ENCODE measurements at regions not wholly inside any gene's neighbourhood (a gene's known extent, or its start where the extent isn't known, plus 50 kb on each side); places are given as distances from the start of the nearest gene placed in this dataset.

- Histone ChIP-seq H2BK12ac (ENCODE audit: low read depth, low read length) (no peak overlapping the region), H4K20me1 (replicated peaks in 1 of 2; ENCODE audit: control insufficient read depth in 1 of 2, insufficient read depth in 2 of 2, low read length in 2 of 2) (no peaks in the 10 kb centered on the region), H2BK15ac (ENCODE audit: low read length) (no peak overlapping the region), H3K4ac (replicated peaks; ENCODE audit: insufficient read length, low read depth, low read length) (no peak overlapping the region), H2AFZ (ENCODE audit: low read length) (no peak overlapping the region), H3K36me3 (ENCODE audit: control insufficient read depth in 2 of 4, insufficient read depth in 4 of 4, low read length in 3 of 4) (no peaks in the 10 kb centered on the region), H2BK120ac (replicated peaks; ENCODE audit: low read depth, low read length) (no peak overlapping the region), H3K9me3 (ENCODE audit: insufficient read depth in 2 of 2, low read depth in 1 of 2, low read length in 1 of 2) (no peaks in the 10 kb centered on the region), H3K4me2 (ENCODE audit: insufficient read depth in 1 of 2, low read depth in 2 of 2, low read length in 2 of 2) (no peak overlapping the region), H2BK20ac (ENCODE audit: low read length) (no peak overlapping the region), H2BK5ac (ENCODE audit: low read depth, low read length) (no peak overlapping the region), H3K4me1 (replicated peaks in 1 of 4; ENCODE audit: control insufficient read depth in 3 of 4, insufficient read depth in 4 of 4, low read length in 3 of 4) (no peaks in the 10 kb centered on the region), H3K23ac (ENCODE audit: insufficient read length) (no peak overlapping the region), H3K14ac (ENCODE audit: insufficient read length) (no peak overlapping the region), H3K27me3 (replicated peaks in 1 of 4; ENCODE audit: control insufficient read depth in 3 of 4, extremely low read depth in 1 of 4, insufficient read depth in 3 of 4, low read length in 3 of 4) (no peaks in the 10 kb centered on the region), H4K91ac (replicated peaks; ENCODE audit: insufficient read length, low read length) (no peak overlapping the region), H4K5ac (ENCODE audit: insufficient read length, low read depth, low read length) (no peak overlapping the region), H3K79me2 (ENCODE audit: control insufficient read depth in 1 of 2, insufficient read depth in 2 of 2, low read length in 2 of 2) (no peaks in the 10 kb centered on the region), H3K4me3 (ENCODE audit: extremely low read depth in 1 of 4, insufficient read depth in 2 of 4, low read depth in 3 of 4, low read length in 4 of 4) (no peak overlapping the region), H3K56ac (replicated peaks; ENCODE audit: insufficient read length, low read depth, low read length) (no peak overlapping the region), H4K8ac (ENCODE audit: extremely low read depth, insufficient read depth, low read length) (no peak overlapping the region), H3K23me2 (ENCODE audit: low read depth, low read length) (no peaks in the 10 kb centered on the region), H3K27ac (ENCODE audit: low read depth, low read length) (no peak overlapping the region), H3K79me1 (ENCODE audit: low read depth, low read length) (no peaks in the 10 kb centered on the region), H2AK5ac (ENCODE audit: low read depth, low read length) (no peak overlapping the region), H3K18ac (ENCODE audit: extremely low read depth, low read length) (no peak overlapping the region), H3K9ac (replicated peaks in 1 of 4; ENCODE audit: extremely low read depth in 1 of 4, low read depth in 3 of 4, low read length in 3 of 4) (no peak overlapping the region)
- ChIA-PET CTCF (ENCODE audit: partially characterized antibody) (interaction anchor here (2.1 kb wide), 1 partner anchor 17 kb away, joined by 4 read pairs; no protein-coding TSS in a partner anchor), POLR2A (ENCODE audit: partially characterized antibody) (no interaction called here)
- FAIRE-seq (no peak), DNase-seq (ENCODE audit: low read depth in 1 of 2, low spot score in 2 of 2) (no peak)
- WGBS, 2 experiments (ENCODE audit: extremely low coverage in 1 of 2, insufficient coverage in 1 of 2, insufficient read length in 1 of 2, insufficient replicate concordance in 2 of 2, low coverage in 1 of 2, low lambda C conversion rate in 2 of 2, missing lambda C conversion rate in 1 of 2), result 91% methylated on average over 2 of the region's 2 CpGs; no CpG with 5 or more reads in 1 of the 2 experiments
- TF ChIP-seq JUND (IDR thresholded peaks at IDR 0.05; ENCODE audit: low read length) (no peak), E2F6 (IDR thresholded peaks at IDR 0.05) (no peak), HDAC6 (IDR thresholded peaks at IDR 0.05; ENCODE audit: low read depth, low read length) (no peak), EGR1 (IDR thresholded peaks at IDR 0.05; ENCODE audit: borderline replicate concordance, low read depth, low read length) (no peak), RBBP5 (IDR thresholded peaks at IDR 0.05; ENCODE audit: borderline replicate concordance, low read depth, low read length) (no peak), SRF (IDR thresholded peaks at IDR 0.05; ENCODE audit: low read depth, low read length) (no peak), CTCF (IDR thresholded peaks at IDR 0.05; ENCODE audit: control extremely low read depth in 1 of 3, insufficient read depth in 1 of 3, low read depth in 1 of 3, low read length in 3 of 3) (no peak), ATF2 (IDR thresholded peaks at IDR 0.05; ENCODE audit: low read length) (no peak)
Observed at GRCh38 chr5:96189028-96189826, 227.6 kb upstream of the ELL2 start.

Measured in H1 (cell line).